NCI-H524 treated with DMSO at 0.1 percent for 48 hours (cell line): ENCODE measurements at regions not wholly inside any gene's neighbourhood (a gene's known extent, or its start where the extent isn't known, plus 50 kb on each side); places are given as distances from the start of the nearest gene placed in this dataset.

Experiments used
- DNase-seq: peaks from one replicate; lab custom pipeline; 2025; lab: John Stamatoyannopoulos, UW

- DNase-seq, result no peak
Observed at GRCh38 chr6:132096245-132096644, 145.1 kb upstream of the CCN2 start.

- no peak for DNase-seq
Observed at GRCh38 chr6:132089173-132089572, 138.0 kb upstream of the CCN2 start.

GRCh38 chr6:132088150-132088549, 137.0 kb upstream of the CCN2 start:
- no peak for DNase-seq

- no peak for DNase-seq
Observed at GRCh38 chr6:132087391-132087790, 136.2 kb upstream of the CCN2 start.

GRCh38 chr6:132085731-132086130, 134.6 kb upstream of the CCN2 start:
- DNase-seq, result no peak

- no peak for DNase-seq
Observed at GRCh38 chr6:132084811-132085509, 133.8 kb upstream of the CCN2 start.

- no peak for DNase-seq
Observed at GRCh38 chr6:132082421-132082820, 131.2 kb upstream of the CCN2 start.

GRCh38 chr6:132081338-132081737, 130.2 kb upstream of the CCN2 start:
- DNase-seq, result no peak

GRCh38 chr6:132079286-132079685, 128.1 kb upstream of the CCN2 start:
- DNase-seq, result no peak

GRCh38 chr6:132076452-132076851, 125.3 kb upstream of the CCN2 start:
- no peak for DNase-seq

- DNase-seq, result no peak
Observed at GRCh38 chr6:132072831-132073230, 121.7 kb upstream of the CCN2 start.

GRCh38 chr6:132072271-132072670, 121.1 kb upstream of the CCN2 start:
- no peak for DNase-seq

- no peak for DNase-seq
Observed at GRCh38 chr6:132070356-132070755, 119.2 kb upstream of the CCN2 start.

GRCh38 chr6:132068766-132069165, 117.6 kb upstream of the CCN2 start:
- DNase-seq, result no peak

- DNase-seq, result no peak
Observed at GRCh38 chr6:132067286-132067685, 116.1 kb upstream of the CCN2 start.

- DNase-seq, result peak; percentile 44
Observed at GRCh38 chr6:132065556-132065955, 114.4 kb upstream of the CCN2 start.

- DNase-seq, result no peak
Observed at GRCh38 chr6:132063738-132064137, 112.6 kb upstream of the CCN2 start.

GRCh38 chr6:132063204-132063603, 112.0 kb upstream of the CCN2 start:
- no peak for DNase-seq

GRCh38 chr6:132062626-132063025, 111.5 kb upstream of the CCN2 start:
- no peak for DNase-seq

GRCh38 chr6:132061381-132061780, 110.2 kb upstream of the CCN2 start:
- DNase-seq, result no peak

- no peak for DNase-seq
Observed at GRCh38 chr6:132060591-132060990, 109.4 kb upstream of the CCN2 start.

- DNase-seq, result no peak
Observed at GRCh38 chr6:132058975-132059374, 107.8 kb upstream of the CCN2 start.

- no peak for DNase-seq
Observed at GRCh38 chr6:132054525-132054924, 103.4 kb upstream of the CCN2 start.

- DNase-seq, result no peak
Observed at GRCh38 chr6:132053511-132053910, 102.3 kb upstream of the CCN2 start.
